ENCODE measurements at regions not wholly inside any gene's neighbourhood (a gene's known extent, or its start where the extent isn't known, plus 50 kb on each side); places are given as distances from the start of the nearest gene placed in this dataset.

DNA sequence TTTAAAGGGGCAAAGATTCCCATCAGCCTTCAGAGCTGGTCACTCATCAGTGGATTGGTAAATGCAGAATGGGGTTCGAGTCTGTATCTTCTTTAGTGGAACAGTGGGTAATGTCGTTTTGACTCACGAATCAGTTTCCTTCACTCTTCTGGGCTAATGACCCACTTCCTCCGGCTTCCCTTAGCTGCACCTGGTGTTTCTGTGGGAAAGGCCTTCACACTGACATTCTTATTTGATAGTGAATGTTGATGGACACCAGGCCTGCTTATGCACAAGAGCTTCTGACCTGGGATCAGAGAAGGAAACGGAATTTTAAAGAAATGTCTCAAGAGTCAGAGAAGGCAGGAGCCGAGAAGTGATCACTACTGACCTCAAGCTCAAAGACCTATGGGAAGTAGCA is 272.0 kb upstream of the SULF2 start:
- no peak for DNase-seq (ENCODE audit: low read depth)
- no peak overlapping the region for H3K4me3 ChIP-seq (ENCODE audit: low read depth, low read length)
- TF ChIP-seq, protein P1, sequence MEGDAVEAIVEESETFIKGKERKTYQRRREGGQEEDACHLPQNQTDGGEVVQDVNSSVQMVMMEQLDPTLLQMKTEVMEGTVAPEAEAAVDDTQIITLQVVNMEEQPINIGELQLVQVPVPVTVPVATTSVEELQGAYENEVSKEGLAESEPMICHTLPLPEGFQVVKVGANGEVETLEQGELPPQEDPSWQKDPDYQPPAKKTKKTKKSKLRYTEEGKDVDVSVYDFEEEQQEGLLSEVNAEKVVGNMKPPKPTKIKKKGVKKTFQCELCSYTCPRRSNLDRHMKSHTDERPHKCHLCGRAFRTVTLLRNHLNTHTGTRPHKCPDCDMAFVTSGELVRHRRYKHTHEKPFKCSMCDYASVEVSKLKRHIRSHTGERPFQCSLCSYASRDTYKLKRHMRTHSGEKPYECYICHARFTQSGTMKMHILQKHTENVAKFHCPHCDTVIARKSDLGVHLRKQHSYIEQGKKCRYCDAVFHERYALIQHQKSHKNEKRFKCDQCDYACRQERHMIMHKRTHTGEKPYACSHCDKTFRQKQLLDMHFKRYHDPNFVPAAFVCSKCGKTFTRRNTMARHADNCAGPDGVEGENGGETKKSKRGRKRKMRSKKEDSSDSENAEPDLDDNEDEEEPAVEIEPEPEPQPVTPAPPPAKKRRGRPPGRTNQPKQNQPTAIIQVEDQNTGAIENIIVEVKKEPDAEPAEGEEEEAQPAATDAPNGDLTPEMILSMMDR (IDR thresholded peaks at IDR 0.05; ENCODE audit: low read depth, low read length): no peak
- TF ChIP-seq MAX (IDR thresholded peaks at IDR 0.05; ENCODE audit: low read depth, low read length): no peak
- TF ChIP-seq POLR2A (IDR thresholded peaks at IDR 0.05; ENCODE audit: extremely low read depth, insufficient read length): no peak
- TF ChIP-seq MYC (IDR thresholded peaks at IDR 0.05; ENCODE audit: low read depth, low read length): no peak

- H3K4me3 ChIP-seq (ENCODE audit: low read depth, low read length): no peak overlapping the region
- no peak for DNase-seq (ENCODE audit: low read depth)
- TF ChIP-seq MYC (IDR thresholded peaks at IDR 0.05; ENCODE audit: low read depth, low read length) (no peak), POLR2A (IDR thresholded peaks at IDR 0.05; ENCODE audit: extremely low read depth, insufficient read length) (no peak), MAX (IDR thresholded peaks at IDR 0.05; ENCODE audit: low read depth, low read length) (no peak)
These were observed 270.9 kb upstream of the SULF2 start for GRCh38 chr20:48056218-48056617.

GRCh38 chr20:48054051-48054450 is 268.8 kb upstream of the SULF2 start:
- H3K4me3 ChIP-seq (ENCODE audit: low read depth, low read length): no peak overlapping the region
- DNase-seq (ENCODE audit: low read depth): no peak
- TF ChIP-seq, protein P1 (IDR thresholded peaks at IDR 0.05; ENCODE audit: low read depth, low read length): no peak
- TF ChIP-seq POLR2A (IDR thresholded peaks at IDR 0.05; ENCODE audit: extremely low read depth, insufficient read length) (no peak), MAX (IDR thresholded peaks at IDR 0.05; ENCODE audit: low read depth, low read length) (no peak), MYC (IDR thresholded peaks at IDR 0.05; ENCODE audit: low read depth, low read length) (no peak)

GRCh38 chr20:48052475-48052835 is 267.2 kb upstream of the SULF2 start:
- no peak for DNase-seq (ENCODE audit: low read depth)
- no peak overlapping the region for H3K4me3 ChIP-seq (ENCODE audit: low read depth, low read length)
- TF ChIP-seq POLR2A (IDR thresholded peaks at IDR 0.05; ENCODE audit: extremely low read depth, insufficient read length) (no peak), MAX (IDR thresholded peaks at IDR 0.05; ENCODE audit: low read depth, low read length) (no peak), MYC (IDR thresholded peaks at IDR 0.05; ENCODE audit: low read depth, low read length) (no peak)
- TF ChIP-seq, protein P1 (IDR thresholded peaks at IDR 0.05; ENCODE audit: low read depth, low read length): no peak

DNA sequence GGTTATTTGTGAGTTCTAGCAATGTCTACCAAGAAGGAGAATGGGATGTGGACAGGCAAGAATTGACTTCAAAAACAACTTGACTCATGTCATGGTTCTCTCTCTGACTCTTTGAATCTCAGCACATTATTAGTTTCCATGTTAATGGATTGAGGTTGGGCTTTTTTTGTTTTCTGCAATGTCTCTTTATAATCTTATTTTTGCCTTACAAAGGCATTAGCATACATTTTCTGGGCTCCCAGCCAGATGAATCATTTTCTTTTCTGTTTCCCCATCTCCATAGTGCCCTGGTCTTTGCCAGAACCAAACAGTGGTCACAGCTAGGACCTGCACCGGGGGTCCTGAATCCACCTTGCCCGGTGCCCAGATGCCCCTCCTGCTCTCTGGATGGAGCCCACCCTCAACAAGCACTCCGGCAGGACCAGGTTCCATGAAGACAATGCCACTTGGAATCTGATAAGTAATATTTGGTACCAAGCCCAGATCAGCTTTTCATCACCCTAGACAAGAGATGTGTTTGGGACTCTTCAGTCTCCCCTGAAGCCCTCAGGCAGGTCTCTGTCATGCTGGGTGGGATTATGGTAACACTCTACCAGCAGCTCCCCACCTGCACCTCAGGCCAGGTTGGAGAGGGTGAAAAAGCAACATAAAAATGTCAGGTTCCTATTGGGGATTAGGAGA is 266.7 kb upstream of the SULF2 start:
- DNase-seq (ENCODE audit: low read depth): no peak
- TF ChIP-seq MAX (IDR thresholded peaks at IDR 0.05; ENCODE audit: low read depth, low read length) (no peak), MYC (IDR thresholded peaks at IDR 0.05; ENCODE audit: low read depth, low read length) (no peak), POLR2A (IDR thresholded peaks at IDR 0.05; ENCODE audit: extremely low read depth, insufficient read length) (no peak)
- TF ChIP-seq, protein P1 (IDR thresholded peaks at IDR 0.05; ENCODE audit: low read depth, low read length): no peak
- no peak overlapping the region for H3K4me3 ChIP-seq (ENCODE audit: low read depth, low read length)

GRCh38 chr20:48049641-48050040 is 264.4 kb upstream of the SULF2 start:
- no peak overlapping the region for H3K4me3 ChIP-seq (ENCODE audit: low read depth, low read length)
- TF ChIP-seq MYC (IDR thresholded peaks at IDR 0.05; ENCODE audit: low read depth, low read length) (no peak), MAX (IDR thresholded peaks at IDR 0.05; ENCODE audit: low read depth, low read length) (no peak), POLR2A (IDR thresholded peaks at IDR 0.05; ENCODE audit: extremely low read depth, insufficient read length) (no peak)
- TF ChIP-seq, protein P1 (IDR thresholded peaks at IDR 0.05; ENCODE audit: low read depth, low read length): no peak
- DNase-seq (ENCODE audit: low read depth): no peak
